ENCODE measurements at regions not wholly inside any gene's neighbourhood (a gene's known extent, or its start where the extent isn't known, plus 50 kb on each side); places are given as distances from the start of the nearest gene placed in this dataset.

DNA sequence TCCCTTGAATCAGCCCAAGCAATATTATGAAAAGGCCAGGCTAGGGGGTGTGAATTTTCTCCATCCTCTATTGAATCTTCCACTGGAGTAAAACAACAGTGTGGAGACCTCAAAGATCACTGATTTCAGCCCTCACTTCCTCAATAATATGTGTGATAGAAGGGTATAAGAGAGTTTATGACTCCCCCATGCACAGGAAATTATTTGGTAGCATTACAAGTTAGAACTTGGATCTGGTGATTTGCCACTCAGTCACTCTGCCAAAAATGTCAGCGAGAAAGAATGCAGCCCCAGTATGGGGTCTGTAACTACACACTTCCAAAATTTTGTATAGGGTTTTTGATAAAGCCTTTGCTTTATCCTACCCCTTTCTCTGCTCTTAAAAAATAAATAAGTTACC is 81.0 kb upstream of the KCNMB2 start:
- TF ChIP-seq EZH2phosphoT487 (IDR thresholded peaks at IDR 0.05; ENCODE audit: borderline replicate concordance, low read length), result no peak
- TF ChIP-seq, protein P1, sequence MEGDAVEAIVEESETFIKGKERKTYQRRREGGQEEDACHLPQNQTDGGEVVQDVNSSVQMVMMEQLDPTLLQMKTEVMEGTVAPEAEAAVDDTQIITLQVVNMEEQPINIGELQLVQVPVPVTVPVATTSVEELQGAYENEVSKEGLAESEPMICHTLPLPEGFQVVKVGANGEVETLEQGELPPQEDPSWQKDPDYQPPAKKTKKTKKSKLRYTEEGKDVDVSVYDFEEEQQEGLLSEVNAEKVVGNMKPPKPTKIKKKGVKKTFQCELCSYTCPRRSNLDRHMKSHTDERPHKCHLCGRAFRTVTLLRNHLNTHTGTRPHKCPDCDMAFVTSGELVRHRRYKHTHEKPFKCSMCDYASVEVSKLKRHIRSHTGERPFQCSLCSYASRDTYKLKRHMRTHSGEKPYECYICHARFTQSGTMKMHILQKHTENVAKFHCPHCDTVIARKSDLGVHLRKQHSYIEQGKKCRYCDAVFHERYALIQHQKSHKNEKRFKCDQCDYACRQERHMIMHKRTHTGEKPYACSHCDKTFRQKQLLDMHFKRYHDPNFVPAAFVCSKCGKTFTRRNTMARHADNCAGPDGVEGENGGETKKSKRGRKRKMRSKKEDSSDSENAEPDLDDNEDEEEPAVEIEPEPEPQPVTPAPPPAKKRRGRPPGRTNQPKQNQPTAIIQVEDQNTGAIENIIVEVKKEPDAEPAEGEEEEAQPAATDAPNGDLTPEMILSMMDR (conservative IDR thresholded peaks at IDR 0.05; ENCODE audit: low read depth, low read length), result no peak

Measured in PC-3 (cell line).